ENCODE measurements at regions not wholly inside any gene's neighbourhood (a gene's known extent, or its start where the extent isn't known, plus 50 kb on each side); places are given as distances from the start of the nearest gene placed in this dataset.

DNA sequence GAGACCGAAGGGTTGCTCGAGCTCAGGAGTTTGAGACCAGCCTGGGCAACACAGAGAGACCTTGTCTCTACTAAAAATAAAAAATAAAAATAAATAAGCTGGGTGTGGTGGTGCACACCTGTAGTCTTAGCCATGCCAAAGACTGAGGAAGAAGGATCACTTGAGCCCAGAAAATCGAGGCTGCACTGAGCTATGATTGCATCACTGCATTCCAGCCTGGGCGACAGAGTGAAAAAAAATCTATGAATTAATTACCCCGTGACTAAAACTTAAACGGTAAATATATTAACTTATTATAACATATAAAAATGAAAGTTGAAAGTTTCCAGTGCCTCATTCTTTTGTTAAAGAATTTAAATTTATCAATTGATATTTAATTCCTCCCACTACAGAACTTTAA lies 273.7 kb downstream of the KLF12 start:
- ATAC-seq (ENCODE audit: low read depth in 2 of 2) (no peak), DNase-seq (no peak)
- no peak overlapping the region for H3K27ac ChIP-seq (ENCODE audit: insufficient read depth, low read length, poor library complexity, severe bottlenecking)
- no peaks in the 10 kb centered on the region for H3K9me3 ChIP-seq (ENCODE audit: control insufficient read depth in 2 of 2, low read length in 2 of 2)
- H3K4me1 ChIP-seq (ENCODE audit: control insufficient read depth, insufficient read depth, low read length, poor library complexity, severe bottlenecking): peaks cover 23% of the 10 kb centered on the region
- Mint-ChIP-seq H3K27ac (peak overlapping the region in 1 of 3 donors; percentile 68), H3K4me1 (peaks cover 30 to 52% (median 46%) of the 10 kb centered on the region in 4 donors), H3K36me3 (peaks cover 8% of the 10 kb centered on the region), H3K4me3 (peak overlapping the region in 2 of 4 donors; percentile 44 to 69), H3K27me3 (no peaks in the 10 kb centered on the region), H3K9me3 (no peaks in the 10 kb centered on the region)
- H3K36me3 ChIP-seq (ENCODE audit: control insufficient read depth, insufficient read depth, low read length): peaks cover 3% of the 10 kb centered on the region
- peak overlapping the region; percentile 71 for H3K4me3 ChIP-seq (ENCODE audit: low read depth, low read length)
- no peaks in the 10 kb centered on the region for H3K27me3 ChIP-seq (ENCODE audit: control insufficient read depth, insufficient read depth, low read length)

DNA sequence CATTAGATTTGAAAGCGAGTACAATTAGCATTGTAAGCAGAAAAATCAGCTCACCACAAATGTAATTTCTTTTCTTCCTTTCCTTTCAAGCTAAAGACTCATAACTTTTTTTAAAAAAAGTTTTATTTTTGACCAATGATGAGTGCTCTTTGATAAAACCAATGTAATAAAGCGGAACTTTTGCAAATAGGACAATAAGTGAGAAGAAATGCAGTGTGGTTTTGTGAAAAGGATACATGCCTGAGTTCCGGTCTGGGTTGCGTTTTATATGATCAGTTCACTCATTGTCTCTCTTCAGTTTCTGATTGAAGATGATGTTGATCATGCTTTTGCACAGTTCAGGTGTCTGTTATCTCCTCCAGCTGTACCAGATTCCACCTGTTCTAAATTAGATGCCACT lies 274.4 kb downstream of the KLF12 start:
- Histone ChIP-seq H3K36me3 (ENCODE audit: control insufficient read depth, insufficient read depth, low read length) (peaks cover 3% of the 10 kb centered on the region), H3K4me1 (ENCODE audit: control insufficient read depth, insufficient read depth, low read length, poor library complexity, severe bottlenecking) (peaks cover 23% of the 10 kb centered on the region), H3K4me3 (ENCODE audit: low read depth, low read length) (peak overlapping the region; percentile 71), H3K27me3 (ENCODE audit: control insufficient read depth, insufficient read depth, low read length) (no peaks in the 10 kb centered on the region), H3K9me3 (ENCODE audit: control insufficient read depth in 2 of 2, low read length in 2 of 2) (no peaks in the 10 kb centered on the region), H3K27ac (ENCODE audit: insufficient read depth, low read length, poor library complexity, severe bottlenecking) (peak overlapping the region; percentile 29)
- H3K27me3 Mint-ChIP-seq: no peaks in the 10 kb centered on the region
- no peaks in the 10 kb centered on the region for H3K9me3 Mint-ChIP-seq
- H3K4me3 Mint-ChIP-seq: peak overlapping the region; percentile 44 to 72 (median 58)
- peak in 2 of 3 donors; percentile 16 to 28 for DNase-seq
- ATAC-seq (ENCODE audit: low read depth in 2 of 2): peak; percentile 65
- peaks cover 12% of the 10 kb centered on the region for H3K36me3 Mint-ChIP-seq
- H3K27ac Mint-ChIP-seq: peak overlapping the region; percentile 17 to 68 (median 45)
- H3K4me1 Mint-ChIP-seq: peaks cover 29 to 45% (median 43%) of the 10 kb centered on the region in 4 donors

- Histone ChIP-seq H3K27ac (ENCODE audit: insufficient read depth, low read length, poor library complexity, severe bottlenecking) (no peak overlapping the region), H3K9me3 (ENCODE audit: control insufficient read depth in 2 of 2, low read length in 2 of 2) (no peaks in the 10 kb centered on the region), H3K36me3 (ENCODE audit: control insufficient read depth, insufficient read depth, low read length) (peaks cover 3% of the 10 kb centered on the region), H3K4me3 (ENCODE audit: low read depth, low read length) (no peak overlapping the region), H3K4me1 (ENCODE audit: control insufficient read depth, insufficient read depth, low read length, poor library complexity, severe bottlenecking) (peaks cover 23% of the 10 kb centered on the region), H3K27me3 (ENCODE audit: control insufficient read depth, insufficient read depth, low read length) (no peaks in the 10 kb centered on the region)
- DNase-seq (no peak), ATAC-seq (ENCODE audit: low read depth in 2 of 2) (no peak)
- peaks cover 19% of the 10 kb centered on the region for H3K36me3 Mint-ChIP-seq
- no peak overlapping the region for H3K4me3 Mint-ChIP-seq
- no peaks in the 10 kb centered on the region for H3K27me3 Mint-ChIP-seq
- H3K27ac Mint-ChIP-seq: no peak overlapping the region
- peaks cover 25 to 37% (median 36%) of the 10 kb centered on the region in 4 donors for H3K4me1 Mint-ChIP-seq
- no peaks in the 10 kb centered on the region for H3K9me3 Mint-ChIP-seq
These were observed 277.1 kb downstream of the KLF12 start for GRCh38 chr13:73857106-73857505.

DNA sequence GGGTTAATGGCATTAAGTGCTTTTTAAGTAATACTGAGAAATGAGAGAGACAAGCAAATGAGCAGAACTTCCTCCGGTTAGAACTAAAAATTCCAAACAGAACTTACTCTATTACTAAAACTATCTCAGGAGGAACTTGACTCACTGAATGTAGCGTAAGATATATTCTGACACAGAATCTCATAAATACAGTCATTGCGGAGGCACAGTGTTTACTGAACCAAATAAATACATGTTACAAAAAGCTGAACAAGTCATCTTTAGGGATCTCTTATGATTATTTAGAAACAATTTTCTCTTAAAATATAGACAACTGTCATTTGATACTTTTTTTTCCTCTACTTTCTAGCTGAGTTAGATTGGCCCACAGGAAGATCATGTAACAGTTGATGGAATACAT lies 283.1 kb downstream of the KLF12 start:
- peak overlapping the region in 1 of 3 donors; percentile 35 for H3K27ac Mint-ChIP-seq
- no peak overlapping the region for H3K4me3 Mint-ChIP-seq
- ATAC-seq (ENCODE audit: low read depth in 2 of 2): no peak
- peaks cover 16 to 43% (median 34%) of the 10 kb centered on the region in 4 donors for H3K4me1 Mint-ChIP-seq
- peaks cover 16% of the 10 kb centered on the region for H3K36me3 Mint-ChIP-seq
- Histone ChIP-seq H3K27me3 (ENCODE audit: control insufficient read depth, insufficient read depth, low read length) (no peaks in the 10 kb centered on the region), H3K4me3 (ENCODE audit: low read depth, low read length) (no peak overlapping the region), H3K9me3 (ENCODE audit: control insufficient read depth in 2 of 2, low read length in 2 of 2) (no peaks in the 10 kb centered on the region), H3K36me3 (ENCODE audit: control insufficient read depth, insufficient read depth, low read length) (peaks cover 4% of the 10 kb centered on the region), H3K4me1 (ENCODE audit: control insufficient read depth, insufficient read depth, low read length, poor library complexity, severe bottlenecking) (peaks cover 6% of the 10 kb centered on the region), H3K27ac (ENCODE audit: insufficient read depth, low read length, poor library complexity, severe bottlenecking) (no peak overlapping the region)
- H3K9me3 Mint-ChIP-seq: no peaks in the 10 kb centered on the region
- no peak for DNase-seq
- no peaks in the 10 kb centered on the region for H3K27me3 Mint-ChIP-seq

GRCh38 chr13:73850104-73850873 lies 283.9 kb downstream of the KLF12 start:
- peaks cover 9% of the 10 kb centered on the region for H3K36me3 ChIP-seq (ENCODE audit: control insufficient read depth, insufficient read depth, low read length)
- no peak for DNase-seq
- peaks cover 6% of the 10 kb centered on the region for H3K4me1 ChIP-seq (ENCODE audit: control insufficient read depth, insufficient read depth, low read length, poor library complexity, severe bottlenecking)
- no peaks in the 10 kb centered on the region for H3K9me3 ChIP-seq (ENCODE audit: control insufficient read depth in 2 of 2, low read length in 2 of 2)
- Mint-ChIP-seq H3K4me3 (no peak overlapping the region), H3K27ac (peak overlapping the region in 1 of 3 donors; percentile 35), H3K36me3 (peaks cover 23% of the 10 kb centered on the region), H3K9me3 (no peaks in the 10 kb centered on the region), H3K27me3 (no peaks in the 10 kb centered on the region), H3K4me1 (peaks cover 20 to 48% (median 40%) of the 10 kb centered on the region in 4 donors)
- no peak for ATAC-seq (ENCODE audit: low read depth in 2 of 2)
- H3K27me3 ChIP-seq (ENCODE audit: control insufficient read depth, insufficient read depth, low read length): no peaks in the 10 kb centered on the region
- no peak overlapping the region for H3K4me3 ChIP-seq (ENCODE audit: low read depth, low read length)
- H3K27ac ChIP-seq (ENCODE audit: insufficient read depth, low read length, poor library complexity, severe bottlenecking): no peak overlapping the region

DNA sequence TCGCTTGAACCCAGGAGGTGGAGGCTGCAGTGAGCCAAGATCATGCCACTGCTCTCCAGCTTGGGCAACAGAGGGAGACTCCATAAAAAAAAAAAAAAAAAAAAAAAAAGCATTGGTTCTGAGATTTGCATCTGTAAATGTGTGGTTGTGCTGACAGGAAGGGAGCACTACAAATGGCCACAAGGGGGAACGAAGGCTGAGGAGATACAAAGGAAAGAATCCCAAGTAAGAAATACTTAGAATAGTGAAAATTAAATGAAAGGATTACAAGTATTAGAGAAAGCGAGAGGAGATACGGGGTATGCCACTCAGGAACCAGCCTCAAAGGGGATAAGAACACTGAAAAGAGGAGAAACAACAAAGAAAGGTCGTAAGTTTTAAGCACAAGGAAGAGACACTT lies 284.9 kb downstream of the KLF12 start:
- peaks cover 6% of the 10 kb centered on the region for H3K4me1 ChIP-seq (ENCODE audit: control insufficient read depth, insufficient read depth, low read length, poor library complexity, severe bottlenecking)
- H3K27me3 ChIP-seq (ENCODE audit: control insufficient read depth, insufficient read depth, low read length): no peaks in the 10 kb centered on the region
- Mint-ChIP-seq H3K4me3 (peak overlapping the region in 1 of 4 donors; percentile 34), H3K9me3 (no peaks in the 10 kb centered on the region), H3K27me3 (no peaks in the 10 kb centered on the region), H3K4me1 (peaks cover 23 to 58% (median 44%) of the 10 kb centered on the region in 4 donors), H3K27ac (peak overlapping the region in 2 of 3 donors; percentile 69 to 73), H3K36me3 (peaks cover 28% of the 10 kb centered on the region)
- no peak overlapping the region for H3K27ac ChIP-seq (ENCODE audit: insufficient read depth, low read length, poor library complexity, severe bottlenecking)
- peaks cover 18% of the 10 kb centered on the region for H3K36me3 ChIP-seq (ENCODE audit: control insufficient read depth, insufficient read depth, low read length)
- no peak for ATAC-seq (ENCODE audit: low read depth in 2 of 2)
- peak in 2 of 3 donors; percentile 18 to 37 for DNase-seq
- no peaks in the 10 kb centered on the region for H3K9me3 ChIP-seq (ENCODE audit: control insufficient read depth in 2 of 2, low read length in 2 of 2)
- no peak overlapping the region for H3K4me3 ChIP-seq (ENCODE audit: low read depth, low read length)

- H3K27ac ChIP-seq (ENCODE audit: insufficient read depth, low read length, poor library complexity, severe bottlenecking): no peak overlapping the region
- H3K4me1 ChIP-seq (ENCODE audit: control insufficient read depth, insufficient read depth, low read length, poor library complexity, severe bottlenecking): peaks cover 6% of the 10 kb centered on the region
- DNase-seq (no peak), ATAC-seq (ENCODE audit: low read depth in 2 of 2) (no peak)
- no peaks in the 10 kb centered on the region for H3K9me3 Mint-ChIP-seq
- peaks cover 26% of the 10 kb centered on the region for H3K36me3 ChIP-seq (ENCODE audit: control insufficient read depth, insufficient read depth, low read length)
- peaks cover 38% of the 10 kb centered on the region for H3K36me3 Mint-ChIP-seq
- no peak overlapping the region for H3K4me3 Mint-ChIP-seq
- no peak overlapping the region for H3K27ac Mint-ChIP-seq
- no peaks in the 10 kb centered on the region for H3K27me3 Mint-ChIP-seq
- H3K9me3 ChIP-seq (ENCODE audit: control insufficient read depth in 2 of 2, low read length in 2 of 2): no peaks in the 10 kb centered on the region
- peaks cover 28 to 56% (median 46%) of the 10 kb centered on the region in 4 donors for H3K4me1 Mint-ChIP-seq
- H3K4me3 ChIP-seq (ENCODE audit: low read depth, low read length): no peak overlapping the region
- H3K27me3 ChIP-seq (ENCODE audit: control insufficient read depth, insufficient read depth, low read length): no peaks in the 10 kb centered on the region
These were observed 289.2 kb downstream of the KLF12 start for GRCh38 chr13:73844986-73845385.

DNA sequence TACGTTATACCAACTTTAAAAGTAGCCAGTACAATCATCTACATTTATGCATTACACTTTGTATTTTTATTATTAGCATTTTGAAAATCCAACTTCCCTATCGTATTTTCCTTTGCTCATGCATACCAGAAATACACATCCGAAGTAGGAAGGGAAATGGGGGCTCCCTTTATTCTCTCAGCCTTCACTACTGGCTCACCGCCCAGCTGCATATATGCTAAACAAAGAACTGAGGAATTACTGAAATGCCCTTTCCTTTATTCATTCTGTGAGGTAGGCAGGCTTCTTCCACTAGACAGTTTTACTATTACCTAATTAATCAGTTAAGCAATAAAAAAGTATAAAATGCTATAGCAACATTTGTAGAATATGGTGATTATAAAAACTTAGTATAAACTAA lies 291.6 kb downstream of the KLF12 start:
- Histone ChIP-seq H3K36me3 (ENCODE audit: control insufficient read depth, insufficient read depth, low read length) (peaks cover 26% of the 10 kb centered on the region), H3K9me3 (ENCODE audit: control insufficient read depth in 2 of 2, low read length in 2 of 2) (no peaks in the 10 kb centered on the region), H3K4me3 (ENCODE audit: low read depth, low read length) (no peak overlapping the region), H3K4me1 (ENCODE audit: control insufficient read depth, insufficient read depth, low read length, poor library complexity, severe bottlenecking) (no peaks in the 10 kb centered on the region), H3K27ac (ENCODE audit: insufficient read depth, low read length, poor library complexity, severe bottlenecking) (no peak overlapping the region), H3K27me3 (ENCODE audit: control insufficient read depth, insufficient read depth, low read length) (no peaks in the 10 kb centered on the region)
- Mint-ChIP-seq H3K4me3 (no peak overlapping the region), H3K27ac (no peak overlapping the region), H3K36me3 (peaks cover 46% of the 10 kb centered on the region), H3K4me1 (peaks cover 26 to 50% (median 42%) of the 10 kb centered on the region in 4 donors), H3K9me3 (no peaks in the 10 kb centered on the region), H3K27me3 (no peaks in the 10 kb centered on the region)
- ATAC-seq (ENCODE audit: low read depth in 2 of 2) (no peak), DNase-seq (no peak)

Data from CD4-positive, CD25-positive, alpha-beta regulatory T cell (primary cell).